Panc1 (cell line): ENCODE measurements at regions not wholly inside any gene's neighbourhood (a gene's known extent, or its start where the extent isn't known, plus 50 kb on each side); places are given as distances from the start of the nearest gene placed in this dataset.

Experiments used
- POLR2AphosphoS5 ChIP-seq: IDR thresholded peaks from 2 replicates; pipeline ENCODE4 v1.6.1; 2012; ENCODE audit warnings: mild to moderate bottlenecking, low read depth, low read length, moderate library complexity
- SIN3A ChIP-seq: IDR thresholded peaks from 2 replicates; pipeline ENCODE4 v1.6.1; 2012; ENCODE audit warnings: low read depth, mild to moderate bottlenecking, low read length, moderate library complexity, borderline replicate concordance; ENCODE audit not compliant: insufficient read depth
- TCF7L2 ChIP-seq: IDR thresholded peaks from 2 replicates; pipeline ENCODE4 v1.6.1; 2011; ENCODE audit warnings: mild to moderate bottlenecking, low read depth, low read length, inconsistent platforms
- TF ChIP-seq, protein P1 (sequence below): fragments of 450-650 bp; IDR thresholded peaks from 2 replicates; pipeline ENCODE4 v1.5.1; 2017; ENCODE audit warnings: mild to moderate bottlenecking

DNA sequence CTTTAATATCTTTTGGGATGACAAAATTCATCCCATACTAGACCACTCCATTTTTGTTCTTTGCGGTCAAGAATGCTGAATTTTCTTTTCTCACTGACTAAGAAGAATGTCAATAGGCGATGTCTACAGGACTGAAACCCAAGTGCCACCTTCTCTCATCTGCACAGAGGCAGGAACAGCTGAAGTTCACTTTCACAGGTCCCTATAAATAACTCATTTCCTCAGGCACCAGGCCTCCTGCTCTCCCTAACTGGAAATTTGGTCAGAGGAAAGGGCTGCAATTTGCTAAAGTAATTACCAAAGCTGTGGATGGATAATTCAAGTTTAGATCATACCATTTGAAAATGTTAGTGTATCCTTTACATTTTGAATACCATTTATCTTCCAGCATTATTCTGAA, 142.9 kb downstream of the DIRAS2 start:
- TF ChIP-seq, protein P1, sequence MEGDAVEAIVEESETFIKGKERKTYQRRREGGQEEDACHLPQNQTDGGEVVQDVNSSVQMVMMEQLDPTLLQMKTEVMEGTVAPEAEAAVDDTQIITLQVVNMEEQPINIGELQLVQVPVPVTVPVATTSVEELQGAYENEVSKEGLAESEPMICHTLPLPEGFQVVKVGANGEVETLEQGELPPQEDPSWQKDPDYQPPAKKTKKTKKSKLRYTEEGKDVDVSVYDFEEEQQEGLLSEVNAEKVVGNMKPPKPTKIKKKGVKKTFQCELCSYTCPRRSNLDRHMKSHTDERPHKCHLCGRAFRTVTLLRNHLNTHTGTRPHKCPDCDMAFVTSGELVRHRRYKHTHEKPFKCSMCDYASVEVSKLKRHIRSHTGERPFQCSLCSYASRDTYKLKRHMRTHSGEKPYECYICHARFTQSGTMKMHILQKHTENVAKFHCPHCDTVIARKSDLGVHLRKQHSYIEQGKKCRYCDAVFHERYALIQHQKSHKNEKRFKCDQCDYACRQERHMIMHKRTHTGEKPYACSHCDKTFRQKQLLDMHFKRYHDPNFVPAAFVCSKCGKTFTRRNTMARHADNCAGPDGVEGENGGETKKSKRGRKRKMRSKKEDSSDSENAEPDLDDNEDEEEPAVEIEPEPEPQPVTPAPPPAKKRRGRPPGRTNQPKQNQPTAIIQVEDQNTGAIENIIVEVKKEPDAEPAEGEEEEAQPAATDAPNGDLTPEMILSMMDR: no peak
- no peak for TF ChIP-seq POLR2AphosphoS5
- no peak for TF ChIP-seq SIN3A
- TF ChIP-seq TCF7L2: no peak
